ENCODE measurements at regions not wholly inside any gene's neighbourhood (a gene's known extent, or its start where the extent isn't known, plus 50 kb on each side); places are given as distances from the start of the nearest gene placed in this dataset.

DNA sequence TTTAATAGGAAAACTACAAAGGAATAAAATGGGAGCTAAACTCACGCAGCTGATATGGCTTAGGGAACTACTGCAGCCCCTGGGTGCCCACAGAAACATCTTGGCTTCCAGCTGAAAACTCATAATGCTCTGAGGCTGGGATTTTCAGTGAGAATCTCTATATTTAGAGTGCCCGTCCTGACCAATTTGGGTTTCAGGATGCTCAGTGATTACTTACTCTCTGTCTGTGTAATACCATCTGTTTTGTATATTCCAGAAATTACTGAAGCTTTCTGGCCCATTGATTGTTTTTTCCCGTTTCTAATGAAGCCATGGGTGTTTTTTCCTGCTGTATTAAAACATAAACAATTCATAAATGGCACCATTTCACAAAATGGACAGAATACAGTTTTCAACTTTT is 50.6 kb upstream of the ZNF385D start:
- DNase-seq (ENCODE audit: low read depth in 2 of 2), result no peak

DNA sequence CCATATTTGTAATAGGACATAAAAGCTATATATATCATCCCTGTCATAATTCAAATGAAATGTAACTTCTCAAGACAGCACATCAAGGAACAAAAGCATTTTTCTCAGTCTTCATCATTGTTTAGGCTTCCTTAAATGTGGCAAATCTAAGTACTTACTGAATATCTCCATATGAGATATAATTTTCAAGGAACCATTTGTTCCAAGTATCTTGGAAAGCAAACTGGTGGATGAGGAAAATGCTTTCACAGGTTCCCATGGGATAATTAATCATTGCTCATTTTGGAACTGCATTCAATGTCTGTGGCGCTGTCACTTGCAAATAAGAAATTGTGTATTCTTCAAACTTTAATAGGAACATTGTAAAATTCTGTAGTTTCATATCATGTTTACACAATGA is 52.6 kb upstream of the ZNF385D start:
- no peak for DNase-seq (ENCODE audit: low read depth in 2 of 2)

GRCh38 chr3:21804330-21804729 is 53.3 kb upstream of the ZNF385D start:
- no peak for DNase-seq (ENCODE audit: low read depth in 2 of 2)

GRCh38 chr3:21806733-21807132 is 55.7 kb upstream of the ZNF385D start:
- DNase-seq (ENCODE audit: low read depth in 2 of 2), result no peak

DNA sequence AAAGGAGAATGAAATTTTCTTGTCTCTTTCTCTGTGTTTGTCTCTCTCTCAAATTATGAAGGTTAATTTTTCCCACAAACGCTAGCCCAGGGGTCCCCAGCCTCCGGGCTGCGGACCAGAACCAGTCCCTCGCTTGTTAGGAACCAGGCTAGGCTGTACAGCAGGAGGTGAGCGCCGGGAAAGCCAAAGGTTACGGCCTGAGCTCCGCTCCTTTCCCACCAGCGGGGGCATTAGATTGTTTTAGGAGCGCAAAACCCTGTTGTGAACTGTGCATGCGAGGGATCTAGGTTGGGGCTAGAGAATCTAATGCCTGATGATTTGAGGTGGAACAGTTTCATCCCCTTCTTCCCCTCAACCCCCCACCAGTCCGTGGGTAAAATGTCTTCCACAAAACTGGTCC is 74.7 kb upstream of the ZNF385D start:
- DNase-seq (ENCODE audit: low read depth in 2 of 2), result no peak

- no peak for DNase-seq (ENCODE audit: low read depth in 2 of 2)
Measured at GRCh38 chr3:21826416-21826815, 75.4 kb upstream of the ZNF385D start.

GRCh38 chr3:21830541-21830940 is 79.5 kb upstream of the ZNF385D start:
- no peak for DNase-seq (ENCODE audit: low read depth in 2 of 2)

- DNase-seq (ENCODE audit: low read depth in 2 of 2), result no peak
Measured at GRCh38 chr3:21835264-21835663, 84.3 kb upstream of the ZNF385D start.

DNA sequence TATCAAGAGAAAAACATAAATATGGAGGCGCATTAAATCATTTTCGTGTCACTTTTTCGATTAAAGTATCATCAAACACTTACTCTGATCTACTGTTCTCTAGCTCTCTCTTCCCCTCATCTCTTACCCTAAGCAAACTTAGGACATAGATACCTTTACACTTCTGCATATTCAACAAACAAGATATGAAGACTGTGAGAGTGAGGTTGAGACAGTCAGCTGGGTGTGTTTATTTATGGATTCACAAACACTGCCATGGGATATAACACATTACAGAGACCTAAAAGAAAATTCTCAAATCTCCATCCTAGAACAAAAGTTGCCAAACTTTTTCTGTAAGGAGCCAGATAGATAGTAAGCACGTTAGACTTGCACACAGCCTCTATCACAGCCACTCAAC is 85.2 kb upstream of the ZNF385D start:
- no peak for DNase-seq (ENCODE audit: low read depth in 2 of 2)

DNA sequence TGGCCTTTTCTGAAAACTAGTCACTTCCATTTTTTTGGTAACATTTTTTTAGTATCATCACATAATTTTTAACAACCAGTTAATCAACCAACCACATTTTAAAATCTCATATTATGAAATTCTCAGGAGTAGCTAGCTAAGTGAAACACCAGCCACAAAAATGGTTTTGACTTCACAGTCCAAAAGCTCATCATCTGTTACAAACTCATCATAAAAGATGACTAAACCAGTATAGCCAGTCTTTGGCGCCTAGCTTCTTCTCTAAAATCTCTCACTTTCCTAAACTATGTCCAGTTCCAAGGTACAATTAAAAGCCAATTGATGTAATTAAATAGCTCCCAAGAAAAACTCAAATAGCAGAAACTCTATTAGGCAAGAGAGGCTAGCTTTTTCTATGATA is 88.2 kb upstream of the ZNF385D start:
- DNase-seq (ENCODE audit: low read depth in 2 of 2), result no peak

GRCh38 chr3:21839592-21839991 is 88.6 kb upstream of the ZNF385D start:
- peak in 1 of 2 donors; percentile 48 for DNase-seq (ENCODE audit: low read depth in 2 of 2)

DNA sequence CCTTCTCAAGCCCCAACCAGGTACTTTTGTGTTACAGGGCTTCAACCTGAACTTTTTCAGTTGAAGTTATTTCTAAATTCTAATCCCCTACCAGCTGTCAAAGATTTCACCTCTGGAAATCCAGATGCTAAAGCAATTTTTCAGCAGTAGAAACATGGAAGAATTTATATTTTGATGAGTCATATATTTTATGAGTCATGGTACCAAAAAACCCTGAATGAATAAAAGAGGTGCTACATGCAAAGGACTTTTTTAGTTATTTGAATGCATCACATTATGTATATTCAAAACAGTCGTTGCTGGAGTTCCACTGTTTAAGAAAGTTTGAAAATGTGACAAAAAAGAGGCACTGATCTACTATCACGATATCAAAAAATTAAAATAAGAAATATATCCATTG is 96.0 kb upstream of the ZNF385D start:
- no peak for DNase-seq (ENCODE audit: low read depth in 2 of 2)

DNA sequence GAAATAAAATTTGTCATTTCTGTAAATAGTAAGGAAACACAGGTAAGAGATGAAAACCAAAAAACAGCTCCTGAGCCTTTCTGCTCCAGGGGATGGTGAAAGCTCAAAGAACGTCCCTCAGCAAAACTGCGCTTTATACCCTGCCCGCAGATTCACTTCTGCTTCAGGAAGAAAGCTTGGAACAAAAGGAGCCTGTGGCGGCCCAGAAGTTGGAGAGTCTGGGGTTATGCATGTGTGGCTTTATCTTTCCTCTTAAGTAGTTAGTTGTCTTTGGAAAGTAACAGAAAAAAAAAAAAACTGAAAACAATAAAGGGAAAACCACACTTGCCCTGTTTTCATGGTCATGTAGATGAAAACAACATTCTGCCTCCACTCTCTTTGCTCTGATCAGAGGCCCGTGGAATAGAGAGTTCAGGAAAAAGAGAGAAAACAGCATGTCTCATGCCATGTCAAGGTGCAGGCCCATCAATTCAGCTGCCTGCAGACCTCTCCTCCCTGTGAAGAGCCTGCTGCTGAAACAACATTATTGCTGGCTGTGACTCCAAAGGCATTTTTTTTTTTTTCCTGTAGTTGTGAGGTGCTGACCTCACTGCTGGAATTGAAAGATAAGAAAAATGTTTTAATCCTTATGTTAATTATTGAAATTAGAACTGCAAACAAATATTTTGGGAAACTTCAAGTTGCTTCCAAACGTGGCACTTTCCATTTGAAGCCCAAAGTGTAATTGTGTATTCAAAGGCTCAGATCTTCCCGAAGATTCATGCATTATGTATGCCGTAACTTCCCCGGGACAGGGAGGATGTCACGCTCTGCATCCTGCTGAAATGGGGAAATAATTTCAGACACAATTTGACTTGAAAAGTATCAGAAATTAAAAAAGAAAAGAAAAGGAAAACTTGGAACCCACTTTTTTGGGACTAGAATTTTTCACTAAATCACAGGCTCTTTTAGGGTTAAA is 108.4 kb upstream of the ZNF385D start:
- DNase-seq (ENCODE audit: low read depth in 2 of 2), result peak in 1 of 2 donors; percentile 69

- DNase-seq (ENCODE audit: low read depth in 2 of 2), result no peak
Measured at GRCh38 chr3:21860082-21860475, 109.1 kb upstream of the ZNF385D start.

GRCh38 chr3:21860657-21861056 is 109.6 kb upstream of the ZNF385D start:
- DNase-seq (ENCODE audit: low read depth in 2 of 2), result no peak

- DNase-seq (ENCODE audit: low read depth in 2 of 2), result no peak
Measured at GRCh38 chr3:21876782-21877181, 125.8 kb upstream of the ZNF385D start.

- no peak for DNase-seq (ENCODE audit: low read depth in 2 of 2)
Measured at GRCh38 chr3:21877214-21877754, 126.3 kb upstream of the ZNF385D start.

DNA sequence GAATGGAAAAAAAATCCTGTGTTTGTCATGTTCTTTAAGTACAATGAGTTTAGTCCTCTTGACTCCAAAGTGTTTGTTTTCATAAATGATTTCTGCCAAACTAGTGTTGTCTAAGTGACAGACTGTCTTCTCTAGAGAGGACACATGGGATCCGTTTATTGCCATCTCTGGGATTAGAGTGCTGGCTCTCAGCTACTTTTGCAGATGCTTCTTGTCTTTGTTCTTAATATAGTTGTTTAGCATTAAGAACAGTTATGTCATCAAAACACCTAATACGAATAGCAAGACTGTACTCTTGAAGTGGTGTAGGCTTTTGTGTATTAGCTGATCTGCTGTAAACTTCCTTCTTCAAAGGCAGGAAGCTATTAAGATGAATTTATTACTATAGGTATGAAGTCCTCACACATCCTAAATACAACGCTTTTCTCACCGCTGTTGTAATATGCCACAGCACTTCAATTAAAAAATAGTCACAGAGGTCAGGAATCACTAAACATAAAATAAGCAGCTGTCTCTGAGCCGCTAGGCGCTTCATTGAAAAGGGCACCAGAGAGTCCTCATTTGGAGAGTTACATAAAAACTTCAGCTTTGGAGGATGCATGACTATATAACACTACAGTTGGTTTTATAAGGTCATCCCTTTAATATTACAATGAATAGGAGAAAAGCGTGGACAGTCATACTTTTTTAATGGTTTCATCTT is 128.3 kb upstream of the ZNF385D start:
- no peak for DNase-seq (ENCODE audit: low read depth in 2 of 2)

- DNase-seq (ENCODE audit: low read depth in 2 of 2), result no peak
Measured at GRCh38 chr3:21888656-21889055, 137.6 kb upstream of the ZNF385D start.

- DNase-seq (ENCODE audit: low read depth in 2 of 2), result no peak
Measured at GRCh38 chr3:21889166-21889565, 138.2 kb upstream of the ZNF385D start.

DNA sequence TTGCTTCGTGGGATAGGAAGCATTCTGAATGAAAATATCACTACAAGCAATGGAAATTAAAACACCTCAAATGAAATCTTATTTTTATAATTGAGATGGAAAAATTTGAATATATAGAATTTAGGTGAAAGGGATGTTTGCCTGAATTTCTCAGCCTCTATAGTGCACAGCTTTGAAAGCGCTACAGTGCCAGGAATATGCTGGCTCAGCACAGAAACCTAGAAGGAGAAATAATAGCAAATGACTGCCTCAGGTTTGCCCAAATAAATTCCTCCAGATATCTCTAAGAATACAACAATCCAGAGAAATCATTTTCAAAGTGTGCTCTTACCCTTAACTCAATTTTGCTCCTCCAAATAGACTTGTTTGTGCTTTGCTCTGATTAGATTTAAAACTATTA is 141.1 kb upstream of the ZNF385D start:
- DNase-seq (ENCODE audit: low read depth in 2 of 2), result no peak

DNA sequence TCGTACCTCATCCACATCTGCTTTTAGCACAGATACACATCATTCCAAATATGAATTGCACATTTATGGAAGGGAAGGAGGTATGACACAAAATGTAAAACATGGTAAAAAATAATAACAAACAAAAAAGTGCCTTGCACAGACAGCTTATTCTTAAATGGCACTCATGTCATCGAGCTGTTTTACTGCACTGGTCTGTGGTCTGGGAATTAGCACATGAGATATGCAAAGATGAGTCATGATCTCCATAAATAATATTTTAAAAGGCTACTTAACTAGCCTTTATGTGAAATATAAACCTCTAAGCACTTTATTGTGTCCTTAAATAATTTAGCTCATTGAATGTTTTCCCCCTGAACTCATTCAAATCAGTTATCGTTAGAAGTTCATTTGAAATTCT is 142.2 kb upstream of the ZNF385D start:
- DNase-seq (ENCODE audit: low read depth in 2 of 2), result peak in 1 of 2 donors; percentile 3
